Transverse colon (tissue), 4 donors: ENCODE measurements at regions not wholly inside any gene's neighbourhood (a gene's known extent, or its start where the extent isn't known, plus 50 kb on each side); places are given as distances from the start of the nearest gene placed in this dataset.

Source experiments
- CTCF ChIP-seq, 5 experiments: fragments of 200-600 bp in 3 of 5; fragments of 450-650 bp in 2 of 5; sonication (generic) in 3 of 5; IDR thresholded peaks; 1 replicate in 2 of 5; 2 replicates in 3 of 5; pipeline ENCODE4 v1.5.1; 2016 to 2017; ENCODE audit warnings: antibody characterized with exemption in 5 of 5, inconsistent platforms in 3 of 5, mild to moderate bottlenecking in 2 of 5, moderate library complexity in 1 of 5
- EP300 ChIP-seq: sonication (generic); formaldehyde crosslinking; IDR thresholded peaks from one replicate; pipeline ENCODE4 v1.6.1; 2017; ENCODE audit warnings: antibody characterized with exemption, low read depth
- POLR2A ChIP-seq: fragments of 450-650 bp; IDR thresholded peaks from one replicate; pipeline ENCODE4 v1.6.1; 2016; ENCODE audit warnings: antibody characterized with exemption, mild to moderate bottlenecking, moderate library complexity
- POLR2AphosphoS5 ChIP-seq, 3 donors: sonication (generic); formaldehyde crosslinking; IDR thresholded peaks; one replicate each; pipeline ENCODE4 v1.6.1; 2016; ENCODE audit warnings: antibody characterized with exemption in 3 of 3

- TF ChIP-seq CTCF (IDR thresholded peaks at IDR 0.05), result no peak
- no peak for TF ChIP-seq POLR2A
- no peak for TF ChIP-seq EP300
- no peak for TF ChIP-seq POLR2AphosphoS5 (IDR thresholded peaks at IDR 0.05)
Observed at GRCh38 chr4:41425650-41426049, 112.3 kb upstream of the LIMCH1 start.
